Liver (tissue), 8 donors: ENCODE measurements at regions not wholly inside any gene's neighbourhood (a gene's known extent, or its start where the extent isn't known, plus 50 kb on each side); places are given as distances from the start of the nearest gene placed in this dataset.

Experiments
- DNase-seq: peaks from one replicate; pipeline ENCODE4 v3.0.0-alpha.2; 2017; ENCODE audit warnings: low spot score
- H3K27ac ChIP-seq, 2 donors: one replicate each; pipeline ENCODE4 v1.7.0; 2013; ENCODE audit warnings: inconsistent platforms in 2 of 2, low read length in 2 of 2, control low read depth in 1 of 2, low read depth in 1 of 2, mild to moderate bottlenecking in 1 of 2
- H3K27me3 ChIP-seq, 4 donors: one replicate each; pipeline versions ENCODE4 v1.6.1 to v1.7.0; 2013; ENCODE audit warnings: low read length in 3 of 4, inconsistent platforms in 1 of 4, mild to moderate bottlenecking in 1 of 4, moderate library complexity in 1 of 4; ENCODE audit not compliant: control insufficient read depth in 4 of 4, insufficient read depth in 4 of 4
- H3K36me3 ChIP-seq, 4 donors: one replicate each; pipeline versions ENCODE4 v1.6.1 to v1.7.0; 2013; ENCODE audit warnings: low read length in 3 of 4, mild to moderate bottlenecking in 3 of 4, low read depth in 1 of 4, moderate library complexity in 1 of 4; ENCODE audit not compliant: control insufficient read depth in 4 of 4, insufficient read depth in 3 of 4
- H3K4me1 ChIP-seq, 4 donors: one replicate each; pipeline versions ENCODE4 v1.6.1 to v1.7.0; 2013; ENCODE audit warnings: low read length in 3 of 4, mild to moderate bottlenecking in 3 of 4, moderate library complexity in 1 of 4; ENCODE audit not compliant: control insufficient read depth in 4 of 4, insufficient read depth in 4 of 4
- H3K4me3 ChIP-seq, 3 donors: one replicate each; pipeline versions ENCODE4 v1.6.1 to v1.7.0; 2013; ENCODE audit warnings: low read length in 3 of 3, control low read depth in 1 of 3, low read depth in 1 of 3, mild to moderate bottlenecking in 1 of 3
- H3K9ac ChIP-seq, 2 donors: one replicate each; pipeline ENCODE4 v1.7.0; 2013; ENCODE audit warnings: low read length in 2 of 2, mild to moderate bottlenecking in 2 of 2, moderate library complexity in 2 of 2, control low read depth in 1 of 2, low read depth in 1 of 2
- H3K9me3 ChIP-seq, 4 donors: one replicate each; pipeline versions ENCODE4 v1.6.1 to v1.7.0; 2013; ENCODE audit warnings: low read length in 3 of 4; ENCODE audit not compliant: control insufficient read depth in 4 of 4
- ATF3 ChIP-seq: IDR thresholded peaks from 2 replicates; pipeline ENCODE4 v1.6.1; 2016; ENCODE audit warnings: antibody characterized with exemption
- CTCF ChIP-seq: fragments of 150-350 bp; IDR thresholded peaks from 2 replicates; pipeline ENCODE4 v1.5.1; 2017; ENCODE audit warnings: improper control_type of control experiment, low read depth, low read length; ENCODE audit not compliant: missing input control
- FOXA1 ChIP-seq: IDR thresholded peaks from 2 replicates; pipeline ENCODE4 v1.6.1; 2016; ENCODE audit warnings: antibody characterized with exemption
- FOXA2 ChIP-seq: IDR thresholded peaks from 2 replicates; pipeline ENCODE4 v1.6.1; 2016; ENCODE audit warnings: antibody characterized with exemption
- GABPA ChIP-seq, 2 donors: IDR thresholded peaks in 1 of 2; conservative IDR thresholded peaks in 1 of 2; 2 replicates each; pipeline ENCODE4 v1.6.1; 2016; ENCODE audit warnings: antibody characterized with exemption in 2 of 2, mild to moderate bottlenecking in 1 of 2, moderate library complexity in 1 of 2
- HNF4A ChIP-seq, 2 donors: conservative IDR thresholded peaks; 2 replicates each; pipeline ENCODE4 v1.6.1; 2016; ENCODE audit warnings: antibody characterized with exemption in 2 of 2, mild to moderate bottlenecking in 2 of 2
- HNF4G ChIP-seq: IDR thresholded peaks from 2 replicates; pipeline ENCODE4 v1.6.1; 2016; ENCODE audit warnings: antibody characterized with exemption
- MAX ChIP-seq: IDR thresholded peaks from 2 replicates; pipeline ENCODE4 v1.6.1; 2016; ENCODE audit warnings: antibody characterized with exemption
- NR2F2 ChIP-seq: IDR thresholded peaks from 2 replicates; pipeline ENCODE4 v1.6.1; 2016; ENCODE audit warnings: antibody characterized with exemption
- RAD21 ChIP-seq, 2 donors: IDR thresholded peaks; 2 replicates each; pipeline ENCODE4 v1.6.1; 2016; ENCODE audit warnings: antibody characterized with exemption in 2 of 2, mild to moderate bottlenecking in 2 of 2
- REST ChIP-seq: IDR thresholded peaks from 2 replicates; pipeline ENCODE4 v1.6.1; 2016; ENCODE audit warnings: antibody characterized with exemption, mild to moderate bottlenecking
- RXRA ChIP-seq, 2 donors: IDR thresholded peaks; 2 replicates each; pipeline ENCODE4 v1.6.1; 2017 to 2018; ENCODE audit warnings: antibody characterized with exemption in 2 of 2, mild to moderate bottlenecking in 1 of 2
- SP1 ChIP-seq: IDR thresholded peaks from 2 replicates; pipeline ENCODE4 v1.6.1; 2018; ENCODE audit warnings: antibody characterized with exemption, mild to moderate bottlenecking
- YY1 ChIP-seq: IDR thresholded peaks from 2 replicates; pipeline ENCODE4 v1.6.1; 2016; ENCODE audit warnings: antibody characterized with exemption, mild to moderate bottlenecking
- ZBTB33 ChIP-seq: IDR thresholded peaks from 2 replicates; pipeline ENCODE4 v1.6.1; 2016; ENCODE audit warnings: antibody characterized with exemption
- WGBS: extraction: QIAGEN DNeasy Blood & Tissue Kit; methylation state at CpG from one replicate; pipeline ENCODE4 v1.1.7; 2013; 5-methylcytosine and 5-hydroxymethylcytosine counted together
- donor health status: healthy.
- donor health status: healthy.
- donor health status: healthy.
- donor health status: healthy.
- donor health status: healthy.

- 80% methylated on average over 3 of the region's 3 CpGs for WGBS
- H3K27me3 ChIP-seq = peaks cover 0 to 3% (median 0%) of the 10 kb centered on the region in 4 donors
- H3K9ac ChIP-seq = no peak overlapping the region
- no peaks in the 10 kb centered on the region for H3K9me3 ChIP-seq
- H3K27ac ChIP-seq = no peak overlapping the region
- H3K4me3 ChIP-seq = no peak overlapping the region
- DNase-seq = no peak
- no peaks in the 10 kb centered on the region for H3K36me3 ChIP-seq
- TF ChIP-seq FOXA1 = no peak
- no peak for TF ChIP-seq NR2F2
- TF ChIP-seq FOXA2 = no peak
- H3K4me1 ChIP-seq = no peaks in the 10 kb centered on the region
Observed at GRCh38 chr5:24103451-24104023, 541.2 kb downstream of the CDH10 start.

- H3K27ac ChIP-seq = no peak overlapping the region
- H3K9me3 ChIP-seq = no peaks in the 10 kb centered on the region
- 33% methylated on average over 3 of the region's 3 CpGs for WGBS
- H3K9ac ChIP-seq = no peak overlapping the region
- no peaks in the 10 kb centered on the region for H3K36me3 ChIP-seq
- H3K27me3 ChIP-seq = no peaks in the 10 kb centered on the region
- TF ChIP-seq RXRA (IDR thresholded peaks at IDR 0.05) (no peak), YY1 (no peak), RAD21 (IDR thresholded peaks at IDR 0.05) (peak; percentile 86 to 89), SP1 (no peak), HNF4A (conservative IDR thresholded peaks at IDR 0.05) (no peak), MAX (no peak), ATF3 (no peak), HNF4G (no peak), CTCF (peak; percentile 57), NR2F2 (no peak), FOXA2 (no peak), ZBTB33 (no peak), GABPA (IDR thresholded peaks at IDR 0.05 in 1 of 2, conservative IDR thresholded peaks at IDR 0.05 in 1 of 2) (no peak)
- no peaks in the 10 kb centered on the region for H3K4me1 ChIP-seq
- no peak for DNase-seq
- no peak overlapping the region for H3K4me3 ChIP-seq
Observed at GRCh38 chr5:24110004-24110615, 534.7 kb downstream of the CDH10 start.

- Histone ChIP-seq H3K27ac (no peak overlapping the region), H3K9me3 (no peaks in the 10 kb centered on the region), H3K9ac (no peak overlapping the region), H3K4me3 (no peak overlapping the region), H3K27me3 (no peaks in the 10 kb centered on the region), H3K36me3 (no peaks in the 10 kb centered on the region), H3K4me1 (no peaks in the 10 kb centered on the region)
- 64% methylated on average over 2 of the region's 2 CpGs for WGBS
- DNase-seq = no peak
- TF ChIP-seq RAD21 (IDR thresholded peaks at IDR 0.05) (no peak), SP1 (no peak), ZBTB33 (no peak), REST (no peak), HNF4A (conservative IDR thresholded peaks at IDR 0.05) (no peak), HNF4G (no peak), RXRA (IDR thresholded peaks at IDR 0.05) (no peak)
Observed at GRCh38 chr5:24112420-24112819, 532.4 kb downstream of the CDH10 start.
